ENCODE measurements at regions not wholly inside any gene's neighbourhood (a gene's known extent, or its start where the extent isn't known, plus 50 kb on each side); places are given as distances from the start of the nearest gene placed in this dataset.
A peak's percentile ranks its signal among the peaks of the same experiment; 100 is the strongest.

- H4K20me1 ChIP-seq (ENCODE audit: insufficient read depth) = no peaks in the 10 kb centered on the region
Measured at GRCh38 chr2:120802867-120803484, 67.3 kb downstream of the GLI2 start.

DNA sequence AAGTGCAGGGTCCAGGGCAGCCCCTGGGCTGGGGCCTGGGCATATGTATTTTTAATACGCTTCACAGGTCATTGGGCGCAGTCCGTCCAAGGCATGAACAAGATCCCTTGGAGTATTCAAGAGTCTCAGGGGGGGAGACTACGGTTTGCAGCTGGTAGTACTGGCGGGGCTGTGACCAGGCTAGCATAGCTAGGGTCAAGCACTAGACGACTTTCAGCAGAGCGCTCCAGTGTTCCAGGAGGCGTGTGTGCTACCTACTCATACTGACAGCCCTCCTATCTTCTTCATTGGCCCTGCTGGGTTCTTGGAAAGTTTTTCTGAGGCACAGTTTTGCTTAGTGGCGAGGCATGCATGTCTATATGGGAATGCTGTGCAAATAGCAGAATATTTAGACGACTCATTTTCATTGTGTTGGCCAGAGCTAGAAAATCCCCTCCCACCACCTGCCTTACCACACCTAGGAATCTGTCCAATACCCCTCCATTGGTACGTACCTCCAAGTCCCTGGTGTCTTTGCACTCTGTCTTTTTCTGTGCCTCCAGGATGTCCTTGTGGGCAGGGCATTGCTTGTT is 68.2 kb downstream of the GLI2 start:
- Histone ChIP-seq H3K27me3 (ENCODE audit: insufficient read depth, low read depth) (peaks cover 19% of the 10 kb centered on the region; the same call in 1 of the 2 replicates), H4K20me1 (ENCODE audit: insufficient read depth) (no peaks in the 10 kb centered on the region), H3K36me3 (ENCODE audit: low read depth) (no peaks in the 10 kb centered on the region), H3K4me1 (replicated peaks; ENCODE audit: insufficient read depth) (no peaks in the 10 kb centered on the region), H3K4me3 (no peak overlapping the region), H2AFZ (no peak overlapping the region), H3F3A (ENCODE audit: insufficient read depth, low read depth) (no peaks in the 10 kb centered on the region), H3K79me2 (ENCODE audit: low read depth) (no peaks in the 10 kb centered on the region), H3K27ac (no peak overlapping the region), H3K4me2 (no peak overlapping the region), H3K9me3 (ENCODE audit: insufficient read depth, low read depth) (no peaks in the 10 kb centered on the region), H3K9me2 (ENCODE audit: insufficient read depth) (no peaks in the 10 kb centered on the region)
- POLR2A ChIA-PET (ENCODE audit: unreplicated experiment) = no interaction called here
- CTCF ChIA-PET = no interaction called here
- peak; percentile 36 to 44 for DNase-seq
- BruUV-seq (replicated peaks) = no TSS peak
- intact Hi-C loops (cut with micrococcal nuclease; ENCODE audit: unreplicated experiment) = no loop called here
- TF ChIP-seq CTCF (conservative IDR thresholded peaks at IDR 0.05) = no peak
- no peak for TF ChIP-seq EZH2 (IDR thresholded peaks at IDR 0.05; ENCODE audit: low read depth)

More at GRCh38 chr2:120802867-120803484, 67.3 kb downstream of the GLI2 start:
- H3K27ac ChIP-seq = no peak overlapping the region
- intact Hi-C loops (cut with micrococcal nuclease; ENCODE audit: unreplicated experiment) = no loop called here
- H3K27me3 ChIP-seq (ENCODE audit: insufficient read depth, low read depth) = peaks cover 16% of the 10 kb centered on the region; the same call in 1 of the 2 replicates
- TF ChIP-seq CTCF (conservative IDR thresholded peaks at IDR 0.05) (no peak), EZH2 (IDR thresholded peaks at IDR 0.05; ENCODE audit: low read depth) (no peak)
- no peaks in the 10 kb centered on the region for H3K4me1 ChIP-seq (replicated peaks; ENCODE audit: insufficient read depth)
- H3F3A ChIP-seq (ENCODE audit: insufficient read depth, low read depth) = no peaks in the 10 kb centered on the region
- no peaks in the 10 kb centered on the region for H3K79me2 ChIP-seq (ENCODE audit: low read depth)
- no peaks in the 10 kb centered on the region for H3K36me3 ChIP-seq (ENCODE audit: low read depth)
- H3K4me3 ChIP-seq = no peak overlapping the region
- POLR2A ChIA-PET (ENCODE audit: unreplicated experiment) = no interaction called here
- CTCF ChIA-PET = no interaction called here
- no peak overlapping the region for H2AFZ ChIP-seq
- H3K4me2 ChIP-seq = no peak overlapping the region
- no TSS peak for BruUV-seq (replicated peaks)
- no peaks in the 10 kb centered on the region for H3K9me2 ChIP-seq (ENCODE audit: insufficient read depth)
- DNase-seq = no peak
- no peaks in the 10 kb centered on the region for H3K9me3 ChIP-seq (ENCODE audit: insufficient read depth, low read depth)

DNA sequence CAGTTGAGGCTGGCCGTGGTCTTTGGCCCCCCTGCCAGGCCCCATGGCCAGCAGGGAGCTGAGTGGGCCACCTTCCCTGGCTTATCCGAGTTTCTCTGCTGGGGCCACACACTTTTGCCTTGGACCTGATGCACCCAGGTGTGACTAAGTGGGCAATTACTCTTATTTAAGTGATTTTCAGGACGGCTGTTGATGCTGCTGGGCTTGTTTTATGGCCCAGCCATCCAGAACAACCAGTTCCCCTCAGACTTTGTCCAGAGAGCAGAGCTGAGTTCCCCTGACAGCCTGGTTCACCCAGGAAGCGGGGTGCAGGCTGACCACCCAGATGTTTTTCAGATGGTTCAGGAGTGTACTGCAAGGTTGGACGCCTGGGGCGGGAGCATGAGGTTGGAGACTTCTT is 68.8 kb downstream of the GLI2 start:
- H3K4me3 ChIP-seq = no peak overlapping the region
- no peaks in the 10 kb centered on the region for H3F3A ChIP-seq (ENCODE audit: insufficient read depth, low read depth)
- H3K27me3 ChIP-seq (ENCODE audit: insufficient read depth, low read depth) = peaks cover 25% of the 10 kb centered on the region; the same call in 1 of the 2 replicates
- TF ChIP-seq CTCF (conservative IDR thresholded peaks at IDR 0.05) = no peak
- no peak for TF ChIP-seq EZH2 (IDR thresholded peaks at IDR 0.05; ENCODE audit: low read depth)
- H3K9me3 ChIP-seq (ENCODE audit: insufficient read depth, low read depth) = no peaks in the 10 kb centered on the region
- ChIA-PET CTCF (no interaction called here), POLR2A (ENCODE audit: unreplicated experiment) (no interaction called here)
- H3K9me2 ChIP-seq (ENCODE audit: insufficient read depth) = no peaks in the 10 kb centered on the region
- no peak overlapping the region for H2AFZ ChIP-seq
- no peaks in the 10 kb centered on the region for H3K4me1 ChIP-seq (replicated peaks; ENCODE audit: insufficient read depth)
- DNase-seq = no peak
- H4K20me1 ChIP-seq (ENCODE audit: insufficient read depth) = no peaks in the 10 kb centered on the region
- intact Hi-C loops (cut with micrococcal nuclease; ENCODE audit: unreplicated experiment) = no loop called here
- no peaks in the 10 kb centered on the region for H3K79me2 ChIP-seq (ENCODE audit: low read depth)
- no peak overlapping the region for H3K27ac ChIP-seq
- H3K36me3 ChIP-seq (ENCODE audit: low read depth) = no peaks in the 10 kb centered on the region
- BruUV-seq (replicated peaks) = no TSS peak
- H3K4me2 ChIP-seq = no peak overlapping the region
